Skeletal muscle tissue (tissue), 3 donors: ENCODE measurements at regions not wholly inside any gene's neighbourhood (a gene's known extent, or its start where the extent isn't known, plus 50 kb on each side); places are given as distances from the start of the nearest gene placed in this dataset.

Experiments used
- H3K27ac ChIP-seq: one replicate; pipeline ENCODE4 v1.7.0; 2013; ENCODE audit warnings: mild to moderate bottlenecking, low read depth, low read length, inconsistent platforms
- H3K27me3 ChIP-seq, 3 donors: one replicate each; pipeline ENCODE4 v1.7.0; 2013; ENCODE audit warnings: low read length in 3 of 3; ENCODE audit not compliant: control insufficient read depth in 3 of 3, insufficient read depth in 3 of 3
- H3K36me3 ChIP-seq, 3 donors: one replicate each; pipeline ENCODE4 v1.7.0; 2013; ENCODE audit warnings: low read length in 3 of 3; ENCODE audit not compliant: control insufficient read depth in 3 of 3, insufficient read depth in 3 of 3
- H3K4me1 ChIP-seq, 3 donors: one replicate each; pipeline ENCODE4 v1.7.0; 2013; ENCODE audit warnings: low read length in 3 of 3, mild to moderate bottlenecking in 3 of 3; ENCODE audit not compliant: control insufficient read depth in 3 of 3, insufficient read depth in 3 of 3
- H3K4me3 ChIP-seq, 3 donors: one replicate each; pipeline ENCODE4 v1.7.0; 2013; ENCODE audit warnings: low read length in 3 of 3
- H3K9ac ChIP-seq, 3 donors: one replicate each; pipeline ENCODE4 v1.7.0; 2013; ENCODE audit warnings: low read length in 3 of 3, mild to moderate bottlenecking in 3 of 3, moderate library complexity in 2 of 3, low read depth in 1 of 3
- H3K9me3 ChIP-seq, 3 donors: one replicate each; pipeline ENCODE4 v1.7.0; 2013; ENCODE audit warnings: low read length in 3 of 3; ENCODE audit not compliant: control insufficient read depth in 3 of 3
- donor health status: Osteomylitis.

- Histone ChIP-seq H3K4me1 (no peaks in the 10 kb centered on the region), H3K9ac (no peak overlapping the region), H3K36me3 (no peaks in the 10 kb centered on the region), H3K9me3 (no peaks in the 10 kb centered on the region), H3K27me3 (peaks cover 0 to 3% (median 0%) of the 10 kb centered on the region in 3 donors), H3K27ac (no peak overlapping the region), H3K4me3 (no peak overlapping the region)
Observed at GRCh38 chr20:60408435-60408834, 450.2 kb downstream of the CDH26 start.

GRCh38 chr20:60410618-60411264 lies 452.5 kb downstream of the CDH26 start:
- Histone ChIP-seq H3K9ac (no peak overlapping the region), H3K36me3 (no peaks in the 10 kb centered on the region), H3K4me3 (no peak overlapping the region), H3K4me1 (no peaks in the 10 kb centered on the region), H3K9me3 (no peaks in the 10 kb centered on the region), H3K27ac (no peak overlapping the region), H3K27me3 (no peaks in the 10 kb centered on the region)

GRCh38 chr20:60411813-60412212 lies 453.6 kb downstream of the CDH26 start:
- Histone ChIP-seq H3K4me1 (no peaks in the 10 kb centered on the region), H3K9ac (no peak overlapping the region), H3K36me3 (no peaks in the 10 kb centered on the region), H3K4me3 (no peak overlapping the region), H3K27ac (no peak overlapping the region), H3K9me3 (no peaks in the 10 kb centered on the region), H3K27me3 (no peaks in the 10 kb centered on the region)

GRCh38 chr20:60420676-60421229 lies 462.5 kb downstream of the CDH26 start:
- H3K4me3 ChIP-seq = no peak overlapping the region
- no peak overlapping the region for H3K27ac ChIP-seq
- H3K4me1 ChIP-seq = no peaks in the 10 kb centered on the region
- H3K9me3 ChIP-seq = peaks cover 0 to 2% (median 0%) of the 10 kb centered on the region in 3 donors
- H3K9ac ChIP-seq = no peak overlapping the region
- H3K27me3 ChIP-seq = no peaks in the 10 kb centered on the region
- H3K36me3 ChIP-seq = no peaks in the 10 kb centered on the region

- H3K4me1 ChIP-seq = no peaks in the 10 kb centered on the region
- no peak overlapping the region for H3K4me3 ChIP-seq
- H3K27ac ChIP-seq = no peak overlapping the region
- H3K9me3 ChIP-seq = peaks cover 0 to 2% (median 0%) of the 10 kb centered on the region in 3 donors
- no peak overlapping the region for H3K9ac ChIP-seq
- no peaks in the 10 kb centered on the region for H3K36me3 ChIP-seq
- no peaks in the 10 kb centered on the region for H3K27me3 ChIP-seq
Observed at GRCh38 chr20:60422848-60423247, 464.6 kb downstream of the CDH26 start.

GRCh38 chr20:60424267-60424902 lies 466.2 kb downstream of the CDH26 start:
- Histone ChIP-seq H3K4me1 (no peaks in the 10 kb centered on the region), H3K27ac (no peak overlapping the region), H3K36me3 (no peaks in the 10 kb centered on the region), H3K4me3 (no peak overlapping the region), H3K9me3 (peaks cover 0 to 2% (median 0%) of the 10 kb centered on the region in 3 donors), H3K27me3 (no peaks in the 10 kb centered on the region), H3K9ac (no peak overlapping the region)

- Histone ChIP-seq H3K4me1 (no peaks in the 10 kb centered on the region), H3K9ac (no peak overlapping the region), H3K27me3 (peaks cover 0 to 2% (median 0%) of the 10 kb centered on the region in 3 donors), H3K36me3 (no peaks in the 10 kb centered on the region), H3K9me3 (no peaks in the 10 kb centered on the region), H3K4me3 (no peak overlapping the region), H3K27ac (no peak overlapping the region)
Observed at GRCh38 chr20:60427516-60427915, 469.3 kb downstream of the CDH26 start.

GRCh38 chr20:60428651-60429050 lies 470.4 kb downstream of the CDH26 start:
- H3K9me3 ChIP-seq = no peaks in the 10 kb centered on the region
- H3K27ac ChIP-seq = no peak overlapping the region
- H3K36me3 ChIP-seq = no peaks in the 10 kb centered on the region
- H3K4me3 ChIP-seq = no peak overlapping the region
- H3K9ac ChIP-seq = no peak overlapping the region
- no peaks in the 10 kb centered on the region for H3K4me1 ChIP-seq
- peaks cover 0 to 2% (median 0%) of the 10 kb centered on the region in 3 donors for H3K27me3 ChIP-seq

- Histone ChIP-seq H3K9me3 (no peaks in the 10 kb centered on the region), H3K4me3 (no peak overlapping the region), H3K27me3 (peaks cover 0 to 2% (median 0%) of the 10 kb centered on the region in 3 donors), H3K27ac (no peak overlapping the region), H3K4me1 (no peaks in the 10 kb centered on the region), H3K9ac (no peak overlapping the region), H3K36me3 (no peaks in the 10 kb centered on the region)
Observed at GRCh38 chr20:60430516-60431001, 472.3 kb downstream of the CDH26 start.

- H3K9ac ChIP-seq = no peak overlapping the region
Observed at GRCh38 chr20:60431349-60431748, 473.1 kb downstream of the CDH26 start.

More at GRCh38 chr20:60431349-60431748, 473.1 kb downstream of the CDH26 start:
- Histone ChIP-seq H3K4me3 (no peak overlapping the region), H3K4me1 (no peaks in the 10 kb centered on the region), H3K9me3 (no peaks in the 10 kb centered on the region), H3K27ac (no peak overlapping the region), H3K27me3 (peaks cover 0 to 2% (median 0%) of the 10 kb centered on the region in 3 donors), H3K36me3 (no peaks in the 10 kb centered on the region)
